ENCODE measurements at regions not wholly inside any gene's neighbourhood (a gene's known extent, or its start where the extent isn't known, plus 50 kb on each side); places are given as distances from the start of the nearest gene placed in this dataset.

GRCh38 chr2:195505701-195506100, 151.3 kb upstream of the SLC39A10 start:
- DNase-seq (ENCODE audit: low spot score), result no peak
- intact Hi-C loops (cut with DNase I), result no loop called here

DNA sequence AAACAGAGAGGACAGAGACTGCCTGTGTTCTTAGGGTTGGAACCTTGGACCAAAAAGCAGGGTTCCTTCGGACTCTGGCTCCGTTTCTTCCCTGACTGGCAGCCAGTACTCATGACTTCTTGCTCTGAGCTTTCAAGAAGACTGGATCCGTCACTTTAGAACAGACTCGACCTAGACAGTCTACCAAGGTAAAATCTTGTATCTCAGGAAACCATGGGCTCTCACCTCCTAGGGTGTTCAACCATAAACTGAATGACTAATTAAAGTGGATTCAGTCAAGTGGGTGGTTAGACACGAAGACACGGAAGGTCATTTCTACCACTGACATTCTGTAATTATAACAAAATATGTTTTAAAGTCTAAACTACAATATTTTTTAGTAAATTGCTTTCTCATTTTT, 153.8 kb upstream of the SLC39A10 start:
- intact Hi-C loops (cut with DNase I), result no loop called here
- no peak for DNase-seq (ENCODE audit: low spot score)

DNA sequence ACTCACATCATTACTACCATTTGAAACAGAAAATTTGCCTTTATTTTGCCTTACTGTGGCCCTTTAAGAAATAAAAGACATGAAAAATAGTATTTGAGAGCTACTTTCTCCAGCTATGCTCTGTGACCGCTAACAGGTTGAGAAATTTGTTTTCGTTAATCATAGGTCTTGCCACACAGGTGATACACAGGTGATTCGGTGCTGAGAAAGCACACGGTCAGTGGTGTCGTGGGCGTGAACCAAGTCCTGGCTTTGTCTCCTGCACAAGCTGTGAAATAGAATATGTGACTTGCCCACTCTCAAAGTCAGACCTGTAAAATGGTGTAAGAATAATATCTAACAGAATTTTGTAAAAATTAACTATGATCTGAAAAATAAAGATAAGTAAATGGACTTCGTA, 155.3 kb upstream of the SLC39A10 start:
- intact Hi-C loops (cut with DNase I), result no loop called here
- DNase-seq (ENCODE audit: low spot score), result no peak

GRCh38 chr2:195500879-195501278, 156.1 kb upstream of the SLC39A10 start:
- intact Hi-C loops (cut with DNase I), result no loop called here
- no peak for DNase-seq (ENCODE audit: low spot score)

DNA sequence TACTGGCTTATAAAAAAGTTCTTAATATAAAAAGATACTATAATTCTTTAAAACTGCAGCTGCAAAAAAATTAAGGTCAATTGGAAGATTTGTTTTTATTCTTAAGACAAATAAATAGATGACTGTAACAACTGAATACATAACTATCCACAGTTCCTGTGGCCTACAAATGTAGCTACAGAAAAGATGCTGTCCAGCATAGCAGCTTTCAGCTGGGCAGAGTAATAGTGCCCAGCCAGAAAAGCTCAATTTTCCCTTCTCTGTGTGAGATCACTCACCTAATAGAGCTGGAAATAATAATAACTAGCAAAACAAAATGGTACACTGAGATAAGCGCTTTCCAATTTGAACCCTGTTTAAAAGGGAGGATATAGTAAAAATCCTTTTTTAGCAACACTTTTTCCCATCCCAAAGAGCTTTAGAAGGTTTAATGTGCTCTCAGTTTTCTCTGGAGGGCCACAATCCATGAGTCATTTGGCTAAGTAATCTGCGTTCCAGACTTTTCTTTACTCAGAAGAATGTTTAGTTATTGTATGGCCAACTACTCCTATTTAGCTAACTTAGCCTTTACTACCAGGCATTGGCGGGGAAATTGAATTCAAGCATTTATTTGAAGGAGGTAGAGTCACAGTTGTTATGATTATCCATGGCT, 158.1 kb upstream of the SLC39A10 start:
- no peak for DNase-seq (ENCODE audit: low spot score)
- intact Hi-C loops (cut with DNase I), result no loop called here

DNA sequence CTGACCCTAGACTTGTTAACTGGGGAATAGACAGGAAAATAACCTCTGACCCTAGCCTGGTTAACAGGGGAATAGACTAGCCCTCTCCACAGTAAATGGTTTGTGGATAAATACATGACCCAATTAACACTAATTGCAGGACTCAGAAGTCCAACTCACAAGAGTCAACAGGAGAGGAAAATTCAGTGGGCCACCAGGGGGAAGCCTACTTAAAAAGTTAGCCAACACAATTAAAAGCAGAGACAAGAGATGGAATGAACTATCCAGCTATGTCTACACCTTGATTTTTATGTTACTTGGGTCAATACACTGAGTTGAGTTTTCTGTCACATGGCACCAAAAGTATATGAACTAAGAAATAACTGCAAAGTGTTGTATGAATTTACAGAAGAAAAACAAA, 158.8 kb upstream of the SLC39A10 start:
- intact Hi-C loops (cut with DNase I), result no loop called here
- DNase-seq (ENCODE audit: low spot score), result no peak

DNA sequence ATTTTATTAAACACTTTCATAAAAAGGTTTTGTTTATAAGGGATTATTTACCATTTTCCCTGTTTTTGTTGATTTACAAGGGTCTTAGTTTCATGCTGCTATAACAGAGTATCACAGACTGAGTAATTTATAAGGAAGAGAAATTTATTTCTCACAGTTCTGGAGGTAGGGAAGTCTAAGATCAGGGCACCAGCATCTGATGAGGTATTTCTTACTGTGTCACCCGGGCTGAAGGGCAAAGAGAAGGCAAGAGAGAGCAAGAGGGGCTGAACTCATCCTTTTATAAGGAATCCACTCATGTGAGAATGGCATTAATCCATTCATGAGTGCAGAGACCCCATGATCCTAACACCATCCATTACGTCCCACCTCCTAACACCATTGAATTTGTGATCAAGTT, 160.0 kb upstream of the SLC39A10 start:
- intact Hi-C loops (cut with DNase I), result no loop called here
- DNase-seq (ENCODE audit: low spot score), result no peak

DNA sequence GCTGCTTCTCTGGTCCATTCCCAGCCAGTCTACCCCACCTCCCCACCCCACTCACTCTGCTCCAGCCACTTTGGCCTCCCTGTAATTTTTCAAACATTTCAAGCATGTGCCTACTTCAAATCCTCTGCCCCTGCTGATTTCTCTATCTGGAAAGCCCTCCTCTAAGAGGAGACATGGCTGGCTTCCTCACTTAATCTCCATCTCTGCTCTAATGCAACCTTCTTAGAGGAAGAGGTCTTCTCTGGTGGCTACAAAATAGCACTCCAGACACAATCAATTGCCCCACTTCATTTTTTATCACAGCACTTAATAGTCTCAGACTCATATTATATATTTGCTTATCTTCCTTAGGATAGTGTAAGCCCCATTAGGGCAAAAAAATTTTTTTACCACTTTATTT, 161.1 kb upstream of the SLC39A10 start:
- intact Hi-C loops (cut with DNase I), result no loop called here

GRCh38 chr2:195495351-195495750, 161.7 kb upstream of the SLC39A10 start:
- no peak for DNase-seq (ENCODE audit: low spot score)
- intact Hi-C loops (cut with DNase I), result no loop called here

More for the DNA sequence above, 161.1 kb upstream of the SLC39A10 start:
- DNase-seq (ENCODE audit: low spot score), result no peak

- intact Hi-C loops (cut with DNase I), result no loop called here
- DNase-seq (ENCODE audit: low spot score), result no peak
Observed at GRCh38 chr2:195494451-195494850, 162.6 kb upstream of the SLC39A10 start.

- DNase-seq (ENCODE audit: low spot score), result no peak
- intact Hi-C loops (cut with DNase I), result no loop called here
Observed at GRCh38 chr2:195493416-195493815, 163.6 kb upstream of the SLC39A10 start.

- intact Hi-C loops (cut with DNase I), result no loop called here
- no peak for DNase-seq (ENCODE audit: low spot score)
Observed at GRCh38 chr2:195490319-195490718, 166.7 kb upstream of the SLC39A10 start.

- DNase-seq (ENCODE audit: low spot score), result no peak
- intact Hi-C loops (cut with DNase I), result no loop called here
Observed at GRCh38 chr2:195489101-195489500, 167.9 kb upstream of the SLC39A10 start.

GRCh38 chr2:195488567-195488966, 168.5 kb upstream of the SLC39A10 start:
- no peak for DNase-seq (ENCODE audit: low spot score)
- intact Hi-C loops (cut with DNase I), result no loop called here

GRCh38 chr2:195486987-195487644, 169.9 kb upstream of the SLC39A10 start:
- intact Hi-C loops (cut with DNase I), result no loop called here
- DNase-seq (ENCODE audit: low spot score), result no peak

DNA sequence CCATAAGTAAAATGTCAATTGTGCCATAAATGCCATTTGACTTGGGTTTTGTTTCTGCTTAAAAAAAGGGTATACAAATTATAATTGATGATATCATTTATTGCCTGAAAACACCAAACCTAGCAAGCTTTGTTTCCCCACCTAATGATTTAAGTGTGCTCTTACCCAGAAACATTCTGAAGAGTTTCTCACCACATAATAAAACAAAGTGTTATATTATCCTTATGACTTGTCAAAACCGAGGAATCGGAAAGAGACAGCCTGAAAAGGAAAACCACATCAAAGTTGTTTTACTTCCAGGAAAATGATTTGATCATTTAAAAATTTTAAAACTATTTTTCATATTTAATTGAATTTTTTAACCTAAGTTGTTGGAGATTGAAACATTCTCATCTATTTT, 170.5 kb upstream of the SLC39A10 start:
- intact Hi-C loops (cut with DNase I), result no loop called here
- DNase-seq (ENCODE audit: low spot score), result no peak

- DNase-seq (ENCODE audit: low spot score), result no peak
- intact Hi-C loops (cut with DNase I), result no loop called here
Observed at GRCh38 chr2:195482010-195482409, 175.0 kb upstream of the SLC39A10 start.

- intact Hi-C loops (cut with DNase I), result no loop called here
- no peak for DNase-seq (ENCODE audit: low spot score)
Observed at GRCh38 chr2:195480121-195480520, 176.9 kb upstream of the SLC39A10 start.

DNA sequence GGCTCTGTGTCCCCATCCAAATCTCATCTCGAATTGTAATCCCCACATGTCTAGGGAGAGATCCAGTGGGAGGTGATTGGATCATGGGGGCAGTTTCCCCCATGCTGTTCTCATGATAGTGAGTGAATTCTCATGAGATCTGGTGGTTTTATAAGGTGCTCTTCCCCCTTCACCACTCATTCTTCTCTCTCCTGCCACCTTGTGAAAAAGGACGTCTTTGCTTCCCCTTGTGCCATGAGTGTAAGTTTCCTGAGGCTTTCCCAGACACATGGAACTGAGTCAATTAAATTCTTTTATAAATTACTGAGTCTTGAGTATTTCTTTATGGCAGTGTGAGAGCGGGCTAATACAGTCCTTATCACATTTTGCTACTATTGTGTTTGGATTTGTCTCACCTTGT, 177.6 kb upstream of the SLC39A10 start:
- no peak for DNase-seq (ENCODE audit: low spot score)
- intact Hi-C loops (cut with DNase I), result no loop called here

DNA sequence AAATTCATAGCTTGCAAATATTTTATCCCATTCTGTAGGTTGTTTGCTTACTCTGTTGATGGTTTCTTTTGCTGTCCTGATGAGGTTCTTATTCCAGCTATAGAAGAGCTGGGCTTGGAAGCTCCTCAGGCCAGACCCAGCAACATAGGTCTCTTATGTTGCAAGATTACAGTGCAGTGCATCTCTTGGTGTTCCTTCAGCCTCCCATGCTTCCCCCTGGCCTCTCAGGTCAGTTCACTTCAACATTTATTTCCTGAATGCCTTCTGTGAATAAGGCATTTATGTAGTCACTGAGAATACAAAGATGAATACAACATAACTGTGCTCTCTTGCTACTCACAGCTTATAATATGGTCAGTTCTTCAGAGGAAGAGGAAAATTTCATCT, 179.0 kb upstream of the SLC39A10 start:
- no peak for DNase-seq (ENCODE audit: low spot score)
- intact Hi-C loops (cut with DNase I), result no loop called here

DNA sequence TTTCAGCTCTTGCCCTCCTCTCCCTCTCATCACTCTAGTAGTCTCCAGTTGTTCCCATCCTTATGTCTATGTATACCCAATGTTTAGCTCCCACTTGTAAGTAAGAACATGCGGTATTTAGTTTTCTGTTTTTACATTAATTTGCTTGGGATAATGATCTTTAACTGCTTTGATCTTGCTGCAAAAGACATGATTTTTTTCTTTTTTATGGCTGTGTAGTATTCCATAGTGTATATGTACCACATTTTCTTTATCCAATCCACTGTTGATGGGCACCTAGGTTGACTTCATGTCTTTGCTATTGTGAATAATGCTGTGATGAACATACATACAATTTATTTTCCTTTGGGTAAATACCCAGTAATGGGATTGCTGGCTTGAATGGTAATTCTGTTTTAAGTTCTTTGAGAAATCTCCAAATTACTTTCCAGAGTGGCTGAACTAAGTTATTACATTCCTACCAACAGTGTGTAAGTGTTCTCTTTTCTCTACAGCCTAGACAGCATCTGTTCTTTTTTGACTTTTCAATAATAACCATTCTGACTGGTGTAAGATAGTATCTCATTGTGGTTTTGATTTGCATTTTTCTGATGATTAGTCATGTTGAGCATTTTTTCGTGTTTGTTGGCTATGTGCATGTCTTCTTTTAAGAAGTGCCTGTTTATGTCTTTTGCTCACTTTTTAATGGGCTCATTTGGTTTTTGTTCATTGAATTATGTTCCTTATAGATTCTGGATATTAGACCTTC, 179.6 kb upstream of the SLC39A10 start:
- no peak for DNase-seq (ENCODE audit: low spot score)
- intact Hi-C loops (cut with DNase I), result no loop called here
